LNCaP clone FGC (cell line): ENCODE measurements at regions not wholly inside any gene's neighbourhood (a gene's known extent, or its start where the extent isn't known, plus 50 kb on each side); places are given as distances from the start of the nearest gene placed in this dataset.

Experiments
- DNase-seq: peaks from one replicate; pipeline ENCODE4 v3.0.0-alpha.2; 2011; ENCODE audit warnings: low read depth
- H3K4me3 ChIP-seq: 2 replicates; pipeline ENCODE4 v1.5.1; 2011; ENCODE audit warnings: mild to moderate bottlenecking, low read depth, low read length, control low read depth
- TF ChIP-seq, protein P1 (sequence below): IDR thresholded peaks from 2 replicates; pipeline ENCODE4 v1.5.1; 2012; ENCODE audit warnings: mild to moderate bottlenecking; ENCODE audit not compliant: control insufficient read depth, insufficient read depth; ENCODE audit errors: extremely low read depth

- TF ChIP-seq, protein P1, sequence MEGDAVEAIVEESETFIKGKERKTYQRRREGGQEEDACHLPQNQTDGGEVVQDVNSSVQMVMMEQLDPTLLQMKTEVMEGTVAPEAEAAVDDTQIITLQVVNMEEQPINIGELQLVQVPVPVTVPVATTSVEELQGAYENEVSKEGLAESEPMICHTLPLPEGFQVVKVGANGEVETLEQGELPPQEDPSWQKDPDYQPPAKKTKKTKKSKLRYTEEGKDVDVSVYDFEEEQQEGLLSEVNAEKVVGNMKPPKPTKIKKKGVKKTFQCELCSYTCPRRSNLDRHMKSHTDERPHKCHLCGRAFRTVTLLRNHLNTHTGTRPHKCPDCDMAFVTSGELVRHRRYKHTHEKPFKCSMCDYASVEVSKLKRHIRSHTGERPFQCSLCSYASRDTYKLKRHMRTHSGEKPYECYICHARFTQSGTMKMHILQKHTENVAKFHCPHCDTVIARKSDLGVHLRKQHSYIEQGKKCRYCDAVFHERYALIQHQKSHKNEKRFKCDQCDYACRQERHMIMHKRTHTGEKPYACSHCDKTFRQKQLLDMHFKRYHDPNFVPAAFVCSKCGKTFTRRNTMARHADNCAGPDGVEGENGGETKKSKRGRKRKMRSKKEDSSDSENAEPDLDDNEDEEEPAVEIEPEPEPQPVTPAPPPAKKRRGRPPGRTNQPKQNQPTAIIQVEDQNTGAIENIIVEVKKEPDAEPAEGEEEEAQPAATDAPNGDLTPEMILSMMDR: no peak
Observed at GRCh38 chr1:30314591-30314990, 408.8 kb downstream of the MATN1 start.

DNA sequence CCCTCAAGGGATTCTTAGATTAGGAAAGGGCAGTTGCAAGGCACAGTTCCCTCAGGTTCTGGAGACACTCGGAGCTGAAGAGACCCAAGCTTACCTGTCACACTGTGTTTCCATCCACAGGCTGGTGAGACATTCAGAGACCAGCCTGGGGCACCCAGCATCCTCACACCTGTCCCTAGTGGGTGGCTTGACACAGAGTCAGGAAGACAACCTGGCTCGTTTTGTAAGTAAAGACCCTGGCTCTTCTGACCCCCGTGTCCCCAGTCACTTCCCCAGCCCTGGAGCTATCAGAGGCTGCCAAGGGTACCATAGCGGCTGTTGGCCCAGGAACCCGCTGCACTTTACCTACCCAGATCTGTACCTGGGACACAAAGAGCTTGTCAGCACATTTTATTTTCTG lies 409.8 kb downstream of the MATN1 start:
- TF ChIP-seq, protein P1: no peak
- no peak for DNase-seq

More at GRCh38 chr1:30314591-30314990, 408.8 kb downstream of the MATN1 start:
- no peak overlapping the region for H3K4me3 ChIP-seq
- DNase-seq: no peak

GRCh38 chr1:30313176-30313575 lies 410.2 kb downstream of the MATN1 start:
- H3K4me3 ChIP-seq: no peak overlapping the region
- TF ChIP-seq, protein P1: no peak
- no peak for DNase-seq

More for the DNA sequence above, 409.8 kb downstream of the MATN1 start:
- H3K4me3 ChIP-seq: no peak overlapping the region

DNA sequence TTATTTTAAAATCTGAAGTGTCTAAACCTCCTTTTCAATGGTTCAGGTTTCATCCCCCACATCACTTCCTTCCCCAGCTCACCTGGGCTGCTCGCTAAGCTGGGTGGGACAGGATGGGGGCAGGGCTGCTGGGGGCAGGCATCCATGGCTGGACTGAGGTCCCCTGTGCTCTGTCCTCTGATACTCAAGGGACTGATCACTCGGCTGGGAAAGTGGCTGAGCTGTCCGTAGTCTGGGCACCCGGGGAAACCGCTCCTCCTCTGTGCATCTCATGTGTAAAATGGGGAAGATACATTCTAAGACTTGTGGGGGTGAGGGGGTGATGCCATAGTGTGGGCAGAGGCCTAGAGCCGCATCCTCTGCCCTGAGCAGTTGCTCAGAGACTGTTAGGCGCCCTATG lies 411.2 kb downstream of the MATN1 start:
- no peak for DNase-seq
- TF ChIP-seq, protein P1: no peak
- no peak overlapping the region for H3K4me3 ChIP-seq

GRCh38 chr1:30311749-30312148 lies 411.6 kb downstream of the MATN1 start:
- DNase-seq: no peak
- H3K4me3 ChIP-seq: no peak overlapping the region
- TF ChIP-seq, protein P1: no peak

DNA sequence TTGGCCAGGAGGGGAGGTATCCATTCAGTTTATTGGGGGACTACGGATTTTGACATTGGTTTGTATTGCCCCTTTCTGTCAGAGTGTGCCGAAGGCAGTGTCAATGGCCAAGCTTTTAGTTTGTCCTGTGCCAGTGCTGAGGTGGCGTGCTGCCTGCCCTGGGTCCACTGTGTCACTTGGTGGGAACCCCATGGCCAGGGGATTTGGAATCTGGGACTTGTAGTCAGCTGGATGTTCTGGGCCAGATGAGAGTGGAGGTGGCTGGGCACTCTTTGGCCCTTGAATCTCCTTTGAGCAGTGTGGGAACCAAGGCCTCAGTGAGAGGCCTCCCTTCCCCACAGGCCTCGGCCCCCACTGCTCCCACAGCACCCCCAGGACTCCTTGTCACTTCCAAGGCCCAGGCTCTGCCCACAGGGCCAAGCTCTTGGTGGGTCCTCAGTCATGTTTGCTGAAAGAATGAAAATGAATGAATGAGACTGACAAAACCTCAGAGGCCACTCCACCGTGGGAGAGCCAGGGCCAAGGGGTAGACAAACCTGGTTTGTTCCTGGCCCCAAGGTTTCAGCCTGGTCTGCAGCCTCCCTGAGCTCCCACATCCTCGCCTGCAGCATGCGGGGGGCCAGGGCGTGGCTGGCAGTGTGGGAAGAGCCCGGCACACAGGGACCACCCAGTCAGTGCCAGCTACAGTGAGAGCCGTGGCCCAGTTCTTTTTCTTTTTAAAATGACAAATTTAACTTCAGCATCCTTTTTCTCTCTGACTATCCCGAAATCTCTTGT lies 412.2 kb downstream of the MATN1 start:
- H3K4me3 ChIP-seq: no peak overlapping the region
- TF ChIP-seq, protein P1: no peak
- no peak for DNase-seq

- DNase-seq: no peak
- TF ChIP-seq, protein P1: no peak
Observed at GRCh38 chr1:30307182-30307581, 416.2 kb downstream of the MATN1 start.

More at GRCh38 chr1:30307182-30307581, 416.2 kb downstream of the MATN1 start:
- H3K4me3 ChIP-seq: no peak overlapping the region
